ENCODE measurements at regions not wholly inside any gene's neighbourhood (a gene's known extent, or its start where the extent isn't known, plus 50 kb on each side); places are given as distances from the start of the nearest gene placed in this dataset.

GRCh38 chr5:38119836-38120235, 138.5 kb upstream of the EGFLAM start:
- H3K4me1 ChIP-seq (ENCODE audit: insufficient read depth, low read length, poor library complexity, severe bottlenecking) = no peaks in the 10 kb centered on the region
- intact Hi-C loops (cut with micrococcal nuclease; ENCODE audit: unreplicated experiment) = no loop called here
- no peak overlapping the region for H3K4me2 ChIP-seq (ENCODE audit: low read length)
- POLR2A ChIA-PET = no interaction called here
- no peak for TF ChIP-seq CTCF (conservative IDR thresholded peaks at IDR 0.05; ENCODE audit: low read length)
- no peak for TF ChIP-seq EZH2phosphoT487 (IDR thresholded peaks at IDR 0.05; ENCODE audit: borderline replicate concordance, low read depth, low read length)
- CTCF ChIA-PET (ENCODE audit: unreplicated experiment) = no interaction called here
- H3K9me2 ChIP-seq (ENCODE audit: insufficient read depth, low read length) = no peaks in the 10 kb centered on the region
- BruUV-seq (replicated peaks) = no TSS peak
- H3K9me3 ChIP-seq (ENCODE audit: low read length) = no peaks in the 10 kb centered on the region
- no peak overlapping the region for H3K27ac ChIP-seq (ENCODE audit: low read depth, low read length, poor library complexity, severe bottlenecking)
- H3K36me3 ChIP-seq (ENCODE audit: insufficient read depth, low read length) = no peaks in the 10 kb centered on the region
- H4K20me1 ChIP-seq (ENCODE audit: insufficient read depth, low read length) = no peaks in the 10 kb centered on the region
- DNase-seq (ENCODE audit: low spot score) = no peak
- no peak overlapping the region for H2AFZ ChIP-seq (ENCODE audit: low read length)
- H3K4me3 ChIP-seq (ENCODE audit: low read depth, low read length, poor library complexity, severe bottlenecking) = no peak overlapping the region
- H3K79me2 ChIP-seq (ENCODE audit: insufficient read depth, low read depth, low read length) = no peaks in the 10 kb centered on the region

GRCh38 chr5:38117784-38118479, 140.4 kb upstream of the EGFLAM start:
- no peaks in the 10 kb centered on the region for H3K36me3 ChIP-seq (ENCODE audit: insufficient read depth, low read length)
- no peak overlapping the region for H3K4me3 ChIP-seq (ENCODE audit: low read depth, low read length, poor library complexity, severe bottlenecking)
- no peak overlapping the region for H3K27ac ChIP-seq (ENCODE audit: low read depth, low read length, poor library complexity, severe bottlenecking)
- no peaks in the 10 kb centered on the region for H4K20me1 ChIP-seq (ENCODE audit: insufficient read depth, low read length)
- ChIA-PET POLR2A (interaction anchor here (0.6 kb wide), 1 partner anchor 651 kb away, joined by 3 read pairs; no protein-coding TSS in a partner anchor), CTCF (ENCODE audit: unreplicated experiment) (no interaction called here)
- BruUV-seq (replicated peaks) = no TSS peak
- H2AFZ ChIP-seq (ENCODE audit: low read length) = no peak overlapping the region
- H3K79me2 ChIP-seq (ENCODE audit: insufficient read depth, low read depth, low read length) = no peaks in the 10 kb centered on the region
- no peak overlapping the region for H3K4me2 ChIP-seq (ENCODE audit: low read length)
- H3K9me3 ChIP-seq (ENCODE audit: low read length) = no peaks in the 10 kb centered on the region
- no peaks in the 10 kb centered on the region for H3K9me2 ChIP-seq (ENCODE audit: insufficient read depth, low read length)
- H3K4me1 ChIP-seq (ENCODE audit: insufficient read depth, low read length, poor library complexity, severe bottlenecking) = no peaks in the 10 kb centered on the region
- TF ChIP-seq CTCF (conservative IDR thresholded peaks at IDR 0.05; ENCODE audit: low read length) (no peak), EZH2phosphoT487 (IDR thresholded peaks at IDR 0.05; ENCODE audit: borderline replicate concordance, low read depth, low read length) (no peak)
- DNase-seq (ENCODE audit: low spot score) = no peak
- intact Hi-C loops (cut with micrococcal nuclease; ENCODE audit: unreplicated experiment) = no loop called here

GRCh38 chr5:38115318-38115827, 143.0 kb upstream of the EGFLAM start:
- no TSS peak for BruUV-seq (replicated peaks)

More at GRCh38 chr5:38115318-38115827, 143.0 kb upstream of the EGFLAM start:
- H3K9me2 ChIP-seq (ENCODE audit: insufficient read depth, low read length) = no peaks in the 10 kb centered on the region
- no peak overlapping the region for H2AFZ ChIP-seq (ENCODE audit: low read length)
- CTCF ChIA-PET (ENCODE audit: unreplicated experiment) = no interaction called here
- no peak overlapping the region for H3K4me2 ChIP-seq (ENCODE audit: low read length)
- intact Hi-C loops (cut with micrococcal nuclease; ENCODE audit: unreplicated experiment) = no loop called here
- DNase-seq (ENCODE audit: low spot score) = no peak
- POLR2A ChIA-PET = no interaction called here
- H4K20me1 ChIP-seq (ENCODE audit: insufficient read depth, low read length) = no peaks in the 10 kb centered on the region
- TF ChIP-seq EZH2phosphoT487 (IDR thresholded peaks at IDR 0.05; ENCODE audit: borderline replicate concordance, low read depth, low read length) = no peak
- TF ChIP-seq CTCF (conservative IDR thresholded peaks at IDR 0.05; ENCODE audit: low read length) = no peak
- no peak overlapping the region for H3K4me3 ChIP-seq (ENCODE audit: low read depth, low read length, poor library complexity, severe bottlenecking)
- no peaks in the 10 kb centered on the region for H3K79me2 ChIP-seq (ENCODE audit: insufficient read depth, low read depth, low read length)
- no peaks in the 10 kb centered on the region for H3K9me3 ChIP-seq (ENCODE audit: low read length)
- no peak overlapping the region for H3K27ac ChIP-seq (ENCODE audit: low read depth, low read length, poor library complexity, severe bottlenecking)
- no peaks in the 10 kb centered on the region for H3K36me3 ChIP-seq (ENCODE audit: insufficient read depth, low read length)
- no peaks in the 10 kb centered on the region for H3K4me1 ChIP-seq (ENCODE audit: insufficient read depth, low read length, poor library complexity, severe bottlenecking)

Measured in OCI-LY7 (cell line).